ENCODE measurements at regions not wholly inside any gene's neighbourhood (a gene's known extent, or its start where the extent isn't known, plus 50 kb on each side); places are given as distances from the start of the nearest gene placed in this dataset.

DNA sequence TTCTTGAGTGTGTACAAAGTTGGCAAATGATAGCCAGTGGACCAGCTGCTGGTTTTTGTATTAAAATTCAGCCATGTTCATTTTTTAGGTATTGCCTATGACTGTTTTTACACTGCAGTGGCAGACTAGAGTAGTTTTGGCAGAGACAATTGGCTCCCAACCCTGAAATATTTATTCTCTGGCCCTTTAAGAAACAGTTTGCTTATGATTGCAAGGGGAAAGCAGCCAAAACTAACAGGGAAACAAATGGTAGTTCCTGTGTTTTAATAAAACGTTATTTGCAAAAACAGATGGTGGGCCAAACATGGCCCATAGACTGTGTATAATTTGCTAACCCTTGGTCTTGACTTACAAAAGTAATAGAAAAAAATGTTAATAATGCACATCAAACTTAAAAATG is 110.2 kb downstream of the ALX1 start:
- H4K20me1 ChIP-seq (replicated peaks; ENCODE audit: control insufficient read depth, insufficient read depth, low read length) = no peaks in the 10 kb centered on the region
- no peaks in the 10 kb centered on the region for H3K79me2 ChIP-seq (ENCODE audit: control insufficient read depth, insufficient read depth, low read length)
- no peaks in the 10 kb centered on the region for H3K27me3 ChIP-seq (ENCODE audit: control insufficient read depth in 2 of 2, insufficient read depth in 2 of 2, low read length in 2 of 2)
- WGBS (ENCODE audit: insufficient coverage, low coverage, missing lambda C conversion rate) = 0% methylated on average over 1 of the region's 1 CpG
- H3K9me3 ChIP-seq (replicated peaks; ENCODE audit: control insufficient read depth, insufficient read depth, low read depth, low read length) = no peaks in the 10 kb centered on the region
- H3K4me2 ChIP-seq (ENCODE audit: insufficient read depth, low read length) = no peak overlapping the region
- POLR2A ChIA-PET = no interaction called here
- DNase-seq (ENCODE audit: extremely low read depth in 1 of 4, low spot score in 3 of 4) = no peak
- no TSS peak for BruUV-seq (replicated peaks)
- TF ChIP-seq CREM (IDR thresholded peaks at IDR 0.05; ENCODE audit: low read depth) (no peak), SNIP1 (IDR thresholded peaks at IDR 0.05; ENCODE audit: low read depth) (no peak), FOXJ3 (CRISPR knock-in tag; IDR thresholded peaks at IDR 0.05) (no peak), ZNF23 (CRISPR knock-in tag; IDR thresholded peaks at IDR 0.05) (no peak), TCF7L2 (IDR thresholded peaks at IDR 0.05; ENCODE audit: low read depth, low read length) (no peak)
- TF ChIP-seq, protein P1, sequence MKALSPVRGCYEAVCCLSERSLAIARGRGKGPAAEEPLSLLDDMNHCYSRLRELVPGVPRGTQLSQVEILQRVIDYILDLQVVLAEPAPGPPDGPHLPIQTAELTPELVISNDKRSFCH (CRISPR knock-in tag; IDR thresholded peaks at IDR 0.05) = no peak
- TF ChIP-seq, protein P1 (tag; IDR thresholded peaks at IDR 0.05) = no peak
- intact Hi-C loops (cut with micrococcal nuclease) = no loop called here
- no peak for ATAC-seq
- FAIRE-seq = no peak
- H3K4me3 ChIP-seq = no peak overlapping the region
- H3K9ac ChIP-seq (ENCODE audit: insufficient read depth in 1 of 2, low read depth in 2 of 2, low read length in 2 of 2) = no peak overlapping the region
- no peak overlapping the region for H3K27ac ChIP-seq (ENCODE audit: extremely low read depth, low read depth, low read length)
- H3K4me1 ChIP-seq (replicated peaks in 1 of 2; ENCODE audit: control insufficient read depth in 2 of 2, insufficient read depth in 2 of 2, low read length in 2 of 2) = no peaks in the 10 kb centered on the region
- CTCF ChIA-PET (ENCODE audit: low intra/inter-chr PET ratio) = no interaction called here
- no peaks in the 10 kb centered on the region for H3K36me3 ChIP-seq (ENCODE audit: control insufficient read depth, insufficient read depth, low read length)
- in situ Hi-C loops (cut with MboI) = no loop called here
- H2AFZ ChIP-seq (ENCODE audit: low read depth, low read length) = no peak overlapping the region
- H3K9me1 ChIP-seq (ENCODE audit: control insufficient read depth, insufficient read depth, low read length) = no peaks in the 10 kb centered on the region

DNA sequence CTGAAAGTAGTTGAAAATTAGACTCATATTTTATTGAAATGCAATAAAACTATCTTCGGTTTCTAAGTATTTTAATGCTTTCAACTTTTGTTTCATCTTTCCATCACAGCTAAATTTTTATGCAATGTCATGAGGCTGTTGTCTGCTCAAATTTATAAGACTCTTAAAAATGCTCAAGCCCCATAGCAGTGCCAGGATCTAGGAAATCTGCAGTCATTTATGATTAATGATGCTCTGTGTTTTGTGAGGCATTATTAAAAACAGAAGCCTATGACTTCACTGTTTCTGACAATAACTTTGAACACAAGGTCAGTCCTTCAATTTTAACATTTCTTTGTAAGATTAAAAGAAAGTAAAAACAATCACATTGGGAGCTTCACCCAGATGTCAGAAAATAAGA is 112.5 kb downstream of the ALX1 start:
- Histone ChIP-seq H4K20me1 (replicated peaks; ENCODE audit: control insufficient read depth, insufficient read depth, low read length) (no peaks in the 10 kb centered on the region), H3K4me3 (no peak overlapping the region), H3K27ac (ENCODE audit: extremely low read depth, low read depth, low read length) (no peak overlapping the region), H3K36me3 (ENCODE audit: control insufficient read depth, insufficient read depth, low read length) (no peaks in the 10 kb centered on the region), H3K79me2 (ENCODE audit: control insufficient read depth, insufficient read depth, low read length) (no peaks in the 10 kb centered on the region), H2AFZ (ENCODE audit: low read depth, low read length) (no peak overlapping the region), H3K9me1 (ENCODE audit: control insufficient read depth, insufficient read depth, low read length) (no peaks in the 10 kb centered on the region), H3K4me2 (ENCODE audit: insufficient read depth, low read length) (no peak overlapping the region), H3K27me3 (ENCODE audit: control insufficient read depth in 2 of 2, insufficient read depth in 2 of 2, low read length in 2 of 2) (no peaks in the 10 kb centered on the region), H3K9ac (ENCODE audit: insufficient read depth in 1 of 2, low read depth in 2 of 2, low read length in 2 of 2) (no peak overlapping the region), H3K9me3 (replicated peaks; ENCODE audit: control insufficient read depth, insufficient read depth, low read depth, low read length) (no peaks in the 10 kb centered on the region), H3K4me1 (replicated peaks in 1 of 2; ENCODE audit: control insufficient read depth in 2 of 2, insufficient read depth in 2 of 2, low read length in 2 of 2) (no peaks in the 10 kb centered on the region)
- BruUV-seq (replicated peaks) = no TSS peak
- no peak for ATAC-seq
- intact Hi-C loops (cut with micrococcal nuclease) = no loop called here
- WGBS (ENCODE audit: insufficient coverage, low coverage, missing lambda C conversion rate) = 0% methylated on average over 1 of the region's 1 CpG
- FAIRE-seq = no peak
- CTCF ChIA-PET (ENCODE audit: low intra/inter-chr PET ratio) = no interaction called here
- in situ Hi-C loops (cut with MboI) = no loop called here
- DNase-seq (ENCODE audit: extremely low read depth in 1 of 4, low spot score in 3 of 4) = no peak
- POLR2A ChIA-PET = no interaction called here
- TF ChIP-seq E2F3 (CRISPR knock-in tag; IDR thresholded peaks at IDR 0.05) (no peak), NEUROD1 (IDR thresholded peaks at IDR 0.05; ENCODE audit: borderline replicate concordance, low read depth, low read length, partially characterized antibody) (no peak), ZNF77 (CRISPR knock-in tag; IDR thresholded peaks at IDR 0.05) (no peak), KLF1 (tag; IDR thresholded peaks at IDR 0.05) (no peak), TAF7 (tag; IDR thresholded peaks at IDR 0.05) (no peak), ZNF140 (CRISPR knock-in tag; IDR thresholded peaks at IDR 0.05) (no peak), SRF (CRISPR knock-in tag; IDR thresholded peaks at IDR 0.05) (no peak)
- TF ChIP-seq, protein P2, sequence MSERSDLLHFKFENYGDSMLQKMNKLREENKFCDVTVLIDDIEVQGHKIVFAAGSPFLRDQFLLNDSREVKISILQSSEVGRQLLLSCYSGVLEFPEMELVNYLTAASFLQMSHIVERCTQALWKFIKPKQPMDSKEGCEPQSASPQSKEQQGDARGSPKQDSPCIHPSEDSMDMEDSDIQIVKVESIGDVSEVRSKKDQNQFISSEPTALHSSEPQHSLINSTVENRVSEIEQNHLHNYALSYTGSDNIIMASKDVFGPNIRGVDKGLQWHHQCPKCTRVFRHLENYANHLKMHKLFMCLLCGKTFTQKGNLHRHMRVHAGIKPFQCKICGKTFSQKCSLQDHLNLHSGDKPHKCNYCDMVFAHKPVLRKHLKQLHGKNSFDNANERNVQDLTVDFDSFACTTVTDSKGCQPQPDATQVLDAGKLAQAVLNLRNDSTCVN (CRISPR knock-in tag; IDR thresholded peaks at IDR 0.05) = no peak
- TF ChIP-seq, protein P3, sequence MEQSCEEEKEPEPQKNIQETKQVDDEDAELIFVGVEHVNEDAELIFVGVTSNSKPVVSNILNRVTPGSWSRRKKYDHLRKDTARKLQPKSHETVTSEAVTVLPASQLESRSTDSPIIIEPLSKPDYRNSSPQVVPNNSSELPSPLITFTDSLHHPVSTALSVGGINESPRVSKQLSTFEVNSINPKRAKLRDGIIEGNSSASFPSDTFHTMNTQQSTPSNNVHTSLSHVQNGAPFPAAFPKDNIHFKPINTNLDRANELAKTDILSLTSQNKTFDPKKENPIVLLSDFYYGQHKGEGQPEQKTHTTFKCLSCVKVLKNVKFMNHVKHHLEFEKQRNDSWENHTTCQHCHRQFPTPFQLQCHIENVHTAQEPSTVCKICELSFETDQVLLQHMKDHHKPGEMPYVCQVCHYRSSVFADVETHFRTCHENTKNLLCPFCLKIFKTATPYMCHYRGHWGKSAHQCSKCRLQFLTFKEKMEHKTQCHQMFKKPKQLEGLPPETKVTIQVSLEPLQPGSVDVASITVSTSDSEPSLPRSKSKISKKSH (CRISPR knock-in tag; IDR thresholded peaks at IDR 0.05) = no peak

All from K562 (cell line).